MG63 (cell line): ENCODE measurements at regions not wholly inside any gene's neighbourhood (a gene's known extent, or its start where the extent isn't known, plus 50 kb on each side); places are given as distances from the start of the nearest gene placed in this dataset.
"Not testable (repeated sequence)": the region's sequence is repeated elsewhere in the genome, so short reads cannot be mapped to it uniquely, and the experiment has no call there.

Experiments
- DNase-seq: peaks from one replicate; pipeline ENCODE4 v3.0.0-alpha.2; 2020
- H3K27me3 ChIP-seq: fragments of 250-450 bp; sonication (Bioruptor Pico); 2 replicates; pipeline ENCODE4 v1.5.1; 2020; ENCODE audit warnings: mild to moderate bottlenecking, moderate library complexity
- H3K36me3 ChIP-seq: fragments of 250-450 bp; sonication (Bioruptor Pico); 2 replicates; pipeline ENCODE4 v1.5.1; 2020; ENCODE audit warnings: mild to moderate bottlenecking, moderate library complexity
- H3K4me3 ChIP-seq: fragments of 250-450 bp; sonication (Bioruptor Pico); 2 replicates; pipeline ENCODE4 v1.5.1; 2020; ENCODE audit warnings: mild to moderate bottlenecking, moderate library complexity
- H3K9me3 ChIP-seq: fragments of 250-450 bp; sonication (Bioruptor Pico); 2 replicates; pipeline ENCODE4 v1.5.1; 2020; ENCODE audit warnings: mild to moderate bottlenecking, moderate library complexity

DNA sequence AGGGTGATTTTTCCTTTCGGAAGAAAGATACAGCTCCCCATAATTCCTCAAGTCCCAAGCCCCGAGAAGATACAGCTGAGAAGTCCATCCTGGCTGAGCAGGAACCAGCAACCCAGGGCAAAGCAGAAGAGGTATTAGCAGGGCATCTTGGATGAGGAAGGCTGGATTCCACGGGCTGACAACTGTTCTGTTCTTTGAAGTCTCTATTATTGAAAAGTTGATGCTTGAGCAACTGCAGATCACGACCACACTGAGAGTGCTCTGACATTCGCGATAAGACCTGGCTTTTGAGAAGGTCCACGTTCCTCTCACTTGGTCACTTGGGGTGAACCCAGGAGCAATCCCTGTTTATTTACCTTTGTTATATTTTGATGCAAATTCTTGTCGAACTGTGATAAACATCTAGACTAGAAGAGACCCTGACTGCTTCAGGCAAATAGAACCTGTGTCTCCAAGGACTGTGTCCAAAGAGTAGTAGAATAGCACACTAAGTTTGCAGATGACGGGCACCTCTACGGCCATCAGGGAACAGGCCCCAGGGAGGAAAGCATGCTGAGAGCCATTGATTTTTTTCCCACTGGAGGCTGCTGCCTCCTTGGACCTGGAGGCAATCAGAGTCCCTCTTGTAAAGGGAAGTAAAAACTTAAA, 133.1 kb downstream of the ARL4C start:
- H3K36me3 ChIP-seq = no peaks in the 10 kb centered on the region
- H3K27me3 ChIP-seq = no peaks in the 10 kb centered on the region
- H3K4me3 ChIP-seq = no peak overlapping the region
- DNase-seq = no peak
- no peaks in the 10 kb centered on the region; the same call in 1 of the 2 replicates for H3K9me3 ChIP-seq

DNA sequence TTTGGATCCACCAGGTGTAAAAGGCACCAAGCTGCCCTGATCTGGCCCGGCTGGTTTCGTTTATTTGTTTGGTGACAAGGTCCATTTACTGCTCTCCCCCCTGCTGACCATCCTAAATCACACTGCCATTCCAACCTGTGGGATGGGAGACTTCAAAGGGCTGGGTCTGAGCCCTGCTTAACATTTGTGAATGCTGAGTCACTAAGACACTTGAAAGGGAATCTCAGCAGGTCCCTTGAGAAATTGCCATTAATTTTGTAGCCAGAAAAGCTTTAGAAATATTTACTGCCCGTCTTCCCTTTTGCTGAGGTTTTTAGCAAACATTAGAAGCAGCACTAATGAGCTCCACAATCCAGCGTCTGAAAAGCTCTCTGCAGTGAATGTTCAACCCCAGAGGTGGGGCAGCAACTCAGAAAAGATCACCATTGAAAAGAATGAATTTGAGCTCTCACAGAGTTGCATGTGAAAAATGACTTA, 133.8 kb downstream of the ARL4C start:
- Histone ChIP-seq H3K4me3 (no peak overlapping the region), H3K36me3 (no peaks in the 10 kb centered on the region), H3K9me3 (peaks cover 4% of the 10 kb centered on the region), H3K27me3 (no peaks in the 10 kb centered on the region)
- DNase-seq = peak; percentile 58

DNA sequence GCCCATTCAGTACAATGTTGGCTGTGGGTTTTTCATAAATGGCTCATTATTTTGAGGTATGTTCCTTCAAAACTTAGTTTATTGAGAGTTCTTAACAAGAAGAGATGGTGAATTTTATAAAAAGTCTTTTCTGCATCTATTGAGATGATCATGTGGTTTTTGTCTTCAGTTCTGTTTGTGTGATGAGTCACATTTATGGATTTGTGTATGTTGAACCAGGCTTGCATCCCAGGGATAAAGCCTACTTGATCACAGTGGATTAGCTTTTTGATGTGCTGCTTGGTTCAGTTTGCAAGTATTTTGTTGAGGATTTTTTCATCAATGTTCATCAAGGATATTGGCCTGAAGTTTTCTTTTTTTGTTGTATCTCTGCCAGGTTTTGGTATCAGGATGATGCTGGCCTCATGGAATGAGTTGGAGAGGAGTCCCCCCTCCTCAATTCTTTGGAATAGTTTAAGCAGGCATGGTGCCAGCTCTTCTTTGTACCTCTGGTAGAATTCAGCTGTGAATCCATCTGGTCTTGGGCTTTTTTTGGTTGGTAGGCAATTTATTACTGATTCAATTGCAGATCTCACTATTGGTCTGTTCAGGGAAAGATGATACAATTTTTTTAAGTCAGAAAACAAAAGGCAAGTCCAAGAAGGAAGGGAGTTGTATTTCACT, 136.4 kb downstream of the ARL4C start:
- H3K9me3 ChIP-seq, H3K4me3 ChIP-seq, H3K36me3 ChIP-seq, H3K27me3 ChIP-seq: not testable (repeated sequence)
- DNase-seq = peak; percentile 62

DNA sequence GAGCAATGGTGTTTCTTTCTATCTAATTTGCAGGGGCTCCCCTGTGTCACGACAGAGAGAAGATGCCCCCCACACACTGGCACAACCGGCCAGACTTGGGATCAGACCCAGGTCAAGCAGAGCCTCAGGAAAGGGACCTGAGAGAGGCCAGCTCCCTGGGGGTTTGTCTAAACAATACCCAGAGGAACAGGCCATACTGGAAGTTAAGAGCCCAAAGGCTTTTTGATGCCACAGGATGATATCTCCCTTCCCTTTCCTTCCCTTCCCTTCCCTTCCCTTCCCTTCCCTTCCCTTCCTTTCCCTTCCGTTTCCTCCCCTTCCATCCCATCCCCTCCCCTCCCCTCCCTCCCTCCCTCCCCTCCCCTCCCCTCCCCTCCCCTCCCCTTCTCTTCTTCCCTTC, 139.2 kb downstream of the ARL4C start:
- no peak for DNase-seq
- H3K36me3 ChIP-seq = no peaks in the 10 kb centered on the region
- H3K27me3 ChIP-seq = no peaks in the 10 kb centered on the region
- H3K9me3 ChIP-seq = peaks cover 5% of the 10 kb centered on the region
- H3K4me3 ChIP-seq = no peak overlapping the region

DNA sequence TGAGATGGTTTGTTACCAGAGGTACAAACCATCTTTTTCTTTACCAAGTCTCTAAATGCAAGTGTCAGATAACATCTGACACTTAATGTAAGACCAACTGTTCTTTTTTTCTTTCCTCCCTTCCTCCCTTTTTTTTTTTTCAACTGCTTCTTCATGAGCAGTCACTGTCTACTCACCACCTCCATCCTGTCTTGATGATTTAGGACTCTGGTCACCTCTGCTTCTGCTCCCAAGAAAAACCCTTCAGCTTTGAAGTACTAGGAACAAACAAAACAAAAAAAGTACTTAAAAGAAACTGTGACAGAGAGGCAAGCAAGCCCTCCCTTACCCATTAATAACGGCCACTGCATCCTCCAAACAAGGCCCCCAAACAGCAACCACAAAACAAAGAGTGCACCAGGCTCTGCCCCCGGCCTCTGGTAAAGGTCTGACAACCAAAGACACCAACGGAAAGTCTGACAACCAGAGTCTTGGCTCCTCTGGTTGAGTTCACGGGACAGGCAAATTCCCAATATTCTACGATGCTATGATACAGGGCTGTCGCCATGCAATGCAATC, 141.0 kb downstream of the ARL4C start:
- no peaks in the 10 kb centered on the region for H3K27me3 ChIP-seq
- no peak for DNase-seq
- H3K4me3 ChIP-seq = no peak overlapping the region
- H3K36me3 ChIP-seq = no peaks in the 10 kb centered on the region
- peaks cover 5% of the 10 kb centered on the region for H3K9me3 ChIP-seq

DNA sequence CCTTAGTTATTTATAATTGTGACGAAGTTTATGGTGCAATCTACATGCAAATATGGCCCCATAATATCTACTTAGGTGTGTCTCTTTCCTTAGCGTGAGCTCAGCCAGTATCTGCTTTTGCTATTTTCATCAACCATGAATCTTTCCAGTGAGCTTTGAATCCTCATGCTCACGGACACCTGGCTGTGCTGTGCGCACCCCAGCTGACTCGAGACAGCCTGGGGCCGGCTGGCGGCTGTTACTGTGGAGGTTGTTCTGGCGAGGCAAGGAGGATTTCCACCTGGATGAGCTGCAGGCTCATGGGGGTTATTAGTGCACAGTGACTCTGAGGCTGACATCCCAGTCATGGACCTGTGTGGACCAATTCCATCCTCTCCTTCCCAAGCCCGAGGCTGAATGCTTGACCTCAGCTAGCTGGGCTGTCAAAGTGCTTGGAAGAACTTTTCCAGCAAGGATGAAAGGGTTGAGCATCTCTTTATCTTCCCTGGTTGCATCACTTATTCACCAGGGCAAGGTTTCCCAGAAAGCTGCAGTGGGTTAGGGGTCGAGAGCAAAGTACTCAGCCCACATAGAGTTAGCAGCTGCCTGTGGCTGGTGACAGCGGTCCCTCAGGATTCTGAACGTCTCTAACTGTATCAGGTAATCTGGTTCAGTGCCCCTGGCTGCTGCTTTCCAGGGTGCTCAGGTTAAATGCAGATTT, 141.7 kb downstream of the ARL4C start:
- no peaks in the 10 kb centered on the region for H3K36me3 ChIP-seq
- no peak for DNase-seq
- H3K27me3 ChIP-seq = no peaks in the 10 kb centered on the region
- no peak overlapping the region for H3K4me3 ChIP-seq
- peaks cover 5% of the 10 kb centered on the region for H3K9me3 ChIP-seq

DNA sequence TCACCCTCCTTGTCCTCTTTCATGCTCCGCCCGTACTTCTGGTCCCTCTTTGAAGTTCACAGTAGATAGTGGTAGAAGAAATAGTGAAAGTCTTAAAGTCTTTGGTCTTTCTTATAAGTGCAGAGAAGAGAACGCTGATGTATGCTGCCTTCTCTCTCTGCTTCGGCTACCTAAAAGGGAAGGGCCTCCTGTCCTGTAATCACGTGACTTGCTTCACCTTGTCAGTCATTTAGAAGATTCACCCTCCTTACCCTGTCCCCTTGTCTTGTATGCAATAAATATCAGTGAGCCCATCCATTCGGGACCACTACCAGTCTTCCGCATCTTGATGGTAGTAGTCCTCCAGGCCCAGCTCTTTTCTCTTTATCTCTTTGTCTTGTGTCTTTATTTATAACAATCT, 144.6 kb downstream of the ARL4C start:
- H3K4me3 ChIP-seq = no peak overlapping the region
- no peak for DNase-seq
- H3K9me3 ChIP-seq = peaks cover 2% of the 10 kb centered on the region; the same call in 1 of the 2 replicates
- H3K27me3 ChIP-seq = no peaks in the 10 kb centered on the region
- no peaks in the 10 kb centered on the region for H3K36me3 ChIP-seq

DNA sequence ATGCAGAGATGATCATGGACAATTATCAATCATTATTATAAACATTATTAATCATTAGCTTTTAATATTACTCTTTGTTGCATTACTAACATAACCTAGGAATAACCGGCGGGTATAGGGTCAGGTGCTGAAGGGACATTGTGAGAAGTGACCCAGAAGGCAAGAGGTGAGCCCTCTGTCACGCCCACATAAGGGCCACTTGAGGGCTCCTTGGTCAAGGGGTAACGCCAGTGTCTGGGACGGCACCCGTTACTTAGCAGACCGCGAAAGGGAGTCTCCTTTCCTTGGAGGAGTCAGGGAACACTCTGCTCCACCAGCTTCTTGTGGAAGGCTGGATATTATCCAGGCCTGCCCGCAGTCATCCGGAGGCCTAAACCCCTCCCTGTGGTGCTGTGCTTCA, 145.0 kb downstream of the ARL4C start:
- DNase-seq, H3K4me3 ChIP-seq: not testable (repeated sequence)

DNA sequence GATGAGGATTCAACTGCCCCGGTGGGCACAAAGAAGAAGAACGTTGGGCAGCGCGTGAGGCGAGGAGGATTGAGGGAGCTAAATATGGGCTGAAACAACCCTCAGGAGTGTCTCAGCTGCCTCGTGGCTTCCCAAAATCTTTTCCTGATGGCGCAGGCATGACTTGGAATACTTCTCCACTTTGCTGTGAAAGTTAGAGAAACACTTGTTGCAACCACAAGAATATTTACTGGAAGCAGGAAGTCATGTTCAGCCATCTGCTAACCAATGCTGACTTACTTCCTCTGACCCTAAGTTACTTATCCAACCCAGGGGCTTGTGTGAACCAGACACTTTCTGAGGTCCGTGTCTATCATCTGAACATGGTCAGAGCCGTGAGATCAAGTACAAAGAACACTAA, 148.8 kb downstream of the ARL4C start:
- Histone ChIP-seq H3K27me3 (no peaks in the 10 kb centered on the region), H3K9me3 (peaks cover 2% of the 10 kb centered on the region; the same call in 1 of the 2 replicates), H3K4me3 (no peak overlapping the region), H3K36me3 (no peaks in the 10 kb centered on the region)
- no peak for DNase-seq

More for the DNA sequence above, 145.0 kb downstream of the ARL4C start:
- not testable (repeated sequence) for H3K27me3 ChIP-seq, H3K36me3 ChIP-seq, H3K9me3 ChIP-seq

DNA sequence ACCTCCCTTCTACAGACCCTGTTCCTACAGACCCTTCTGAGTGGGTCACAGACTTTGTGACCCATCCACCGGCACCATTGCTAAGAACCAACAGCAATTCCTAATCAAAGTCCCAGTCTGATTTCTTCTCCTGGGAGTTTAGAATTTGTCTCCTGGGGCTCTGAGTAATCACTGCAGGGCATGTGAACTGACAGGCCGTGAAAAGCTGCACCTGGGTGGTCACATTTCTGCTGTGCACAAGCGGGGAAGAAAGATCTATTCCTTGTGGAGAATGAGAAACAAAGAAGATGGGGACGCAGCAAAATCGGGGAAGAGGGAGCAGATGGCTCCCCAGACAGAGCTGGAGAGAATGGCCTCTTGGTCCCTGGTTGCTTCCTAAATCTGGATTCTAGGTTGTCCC, 151.0 kb downstream of the ARL4C start:
- DNase-seq = no peak
- Histone ChIP-seq H3K4me3 (no peak overlapping the region), H3K9me3 (no peaks in the 10 kb centered on the region), H3K27me3 (no peaks in the 10 kb centered on the region), H3K36me3 (no peaks in the 10 kb centered on the region)

DNA sequence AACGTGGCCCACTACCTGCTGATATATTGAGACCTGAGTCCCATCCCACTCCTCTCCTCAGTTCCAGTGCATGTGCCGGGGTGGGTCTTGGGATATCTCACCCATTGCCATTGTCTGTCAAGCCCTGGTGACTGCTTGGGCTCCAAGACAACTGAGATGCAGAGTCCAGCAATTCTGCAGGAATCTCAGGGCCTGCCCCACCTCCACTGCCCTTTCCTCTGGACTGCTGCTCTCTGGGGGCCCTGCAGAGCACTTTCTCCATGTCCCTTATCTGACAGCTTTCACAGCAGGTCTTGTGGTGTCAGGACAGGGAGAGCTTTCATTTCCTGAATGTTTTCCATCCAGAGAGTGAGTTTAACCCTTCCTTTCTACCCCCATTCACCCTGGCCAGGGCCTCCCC, 152.9 kb downstream of the ARL4C start:
- Histone ChIP-seq H3K4me3 (no peak overlapping the region), H3K36me3 (no peaks in the 10 kb centered on the region), H3K27me3 (no peaks in the 10 kb centered on the region), H3K9me3 (no peaks in the 10 kb centered on the region)
- DNase-seq = no peak

DNA sequence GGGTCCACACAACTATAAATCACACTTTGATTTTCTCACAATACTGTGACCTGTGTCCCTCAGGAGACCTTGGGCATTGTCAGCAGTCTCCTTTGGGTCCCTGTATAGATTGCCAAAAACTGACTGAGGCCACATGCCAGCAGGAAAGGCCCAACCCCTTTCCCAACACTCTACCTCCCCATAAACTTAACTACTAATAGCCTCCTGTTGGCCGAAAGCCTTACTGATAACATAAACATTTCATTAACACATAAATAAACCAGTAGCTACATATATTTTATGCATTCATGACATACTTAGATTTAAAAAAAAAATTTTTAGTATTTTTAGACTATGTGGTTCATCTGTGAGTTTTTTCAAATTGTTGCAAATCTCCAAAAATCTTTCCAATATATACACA, 153.5 kb downstream of the ARL4C start:
- Histone ChIP-seq H3K4me3 (no peak overlapping the region), H3K27me3 (no peaks in the 10 kb centered on the region), H3K36me3 (no peaks in the 10 kb centered on the region), H3K9me3 (no peaks in the 10 kb centered on the region)
- no peak for DNase-seq

DNA sequence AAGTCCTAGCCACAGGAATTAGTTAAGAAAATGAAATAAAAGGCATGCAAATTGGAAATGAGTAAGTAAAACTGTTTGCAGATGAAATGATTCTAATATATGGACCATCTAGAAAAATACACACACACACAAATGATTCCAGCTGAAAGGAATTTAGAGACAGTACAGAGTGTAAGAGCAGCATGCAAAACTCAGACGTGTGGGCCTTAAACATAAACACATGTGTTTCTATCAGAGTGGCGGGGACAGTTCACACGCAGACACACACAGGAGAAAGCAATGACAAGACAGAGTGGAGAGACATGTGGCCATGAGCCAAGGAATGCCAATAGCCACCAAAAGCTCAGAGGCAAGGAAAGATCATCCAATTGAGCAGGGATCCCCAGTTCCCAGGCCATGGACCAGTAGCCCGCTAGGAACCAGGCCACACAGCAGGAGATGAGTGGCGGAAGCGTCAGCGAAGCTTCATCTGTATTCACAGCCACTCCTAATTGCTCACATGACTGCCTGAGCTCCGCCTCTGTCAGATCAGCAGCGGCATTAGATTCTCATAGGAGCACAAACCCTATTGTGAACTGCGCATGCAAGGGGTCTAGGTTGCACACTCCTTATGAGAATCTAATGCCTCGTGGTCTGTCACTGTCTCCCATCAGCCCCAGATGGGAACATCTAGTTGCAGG, 155.4 kb downstream of the ARL4C start:
- Histone ChIP-seq H3K36me3 (no peaks in the 10 kb centered on the region), H3K27me3 (no peaks in the 10 kb centered on the region), H3K4me3 (no peak overlapping the region), H3K9me3 (no peaks in the 10 kb centered on the region)
- no peak for DNase-seq

DNA sequence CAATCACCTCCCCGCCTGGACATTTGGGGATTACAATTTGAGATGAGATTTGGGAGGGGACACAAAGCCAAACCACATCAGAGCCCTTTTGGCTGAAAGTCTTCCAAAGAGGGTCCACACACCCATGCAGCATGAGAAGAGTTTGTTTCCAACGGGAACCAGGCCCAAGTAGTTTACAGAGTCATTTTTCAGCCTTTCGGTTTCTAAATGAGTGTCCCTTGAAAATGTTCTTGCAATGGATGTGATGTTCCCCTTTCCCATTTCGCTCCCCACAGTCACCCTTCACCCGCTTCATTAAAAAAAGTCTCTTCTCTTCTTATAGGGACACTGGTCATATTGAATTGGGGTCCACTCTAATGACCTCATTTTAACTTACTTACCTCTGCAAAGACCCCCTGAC, 157.4 kb downstream of the ARL4C start:
- Histone ChIP-seq H3K36me3 (no peaks in the 10 kb centered on the region), H3K9me3 (no peaks in the 10 kb centered on the region), H3K27me3 (no peaks in the 10 kb centered on the region), H3K4me3 (no peak overlapping the region)
- no peak for DNase-seq

DNA sequence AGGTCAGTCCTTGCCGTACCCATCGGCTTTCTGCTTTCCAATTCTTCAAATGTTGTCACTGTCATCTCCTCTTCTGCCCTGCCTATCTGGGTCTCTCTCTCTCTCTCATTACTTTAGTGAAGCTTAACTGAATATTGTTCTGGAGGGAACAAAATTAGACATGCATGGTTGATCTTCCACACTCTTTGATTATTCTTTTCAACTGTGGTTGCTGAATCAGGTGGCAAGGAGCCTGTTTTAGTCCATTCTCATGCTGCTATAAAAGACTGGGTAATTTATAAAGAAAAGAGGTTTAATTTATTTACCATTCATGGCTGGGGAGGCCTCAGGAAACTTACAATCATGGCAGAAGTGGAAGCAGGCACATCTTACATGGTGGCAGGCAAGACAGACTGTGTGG, 157.9 kb downstream of the ARL4C start:
- no peaks in the 10 kb centered on the region for H3K27me3 ChIP-seq
- H3K9me3 ChIP-seq = no peaks in the 10 kb centered on the region
- H3K36me3 ChIP-seq = no peaks in the 10 kb centered on the region
- no peak overlapping the region for H3K4me3 ChIP-seq
- DNase-seq = no peak

DNA sequence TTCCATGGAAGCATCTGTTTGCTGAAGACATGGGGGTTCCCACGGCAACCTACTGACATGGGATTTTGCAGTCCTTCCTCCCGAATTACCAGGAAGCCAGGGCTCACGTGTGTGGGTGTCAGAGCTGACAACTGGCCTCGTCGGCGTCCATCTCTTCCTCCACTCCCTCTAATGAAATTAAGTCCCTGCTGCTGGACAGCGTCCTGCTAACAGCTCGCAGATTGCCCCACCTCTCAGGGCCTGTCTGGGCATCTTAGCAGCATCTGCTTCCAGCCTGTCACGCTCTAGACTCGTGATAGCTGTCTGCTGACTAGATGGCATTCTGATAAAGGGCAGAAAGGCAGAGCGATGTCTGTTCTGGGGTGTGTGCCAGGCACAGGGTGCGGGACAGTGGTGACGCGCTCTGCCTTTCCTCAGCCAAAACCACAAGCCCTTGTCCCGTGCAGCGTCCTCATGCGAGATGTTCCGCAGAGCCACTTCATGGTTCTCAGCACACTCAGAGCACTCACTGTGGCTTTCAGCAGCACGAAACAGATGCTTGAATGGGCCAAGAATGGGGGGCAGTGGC, 161.1 kb downstream of the ARL4C start:
- Histone ChIP-seq H3K27me3 (no peaks in the 10 kb centered on the region), H3K9me3 (no peaks in the 10 kb centered on the region), H3K4me3 (no peak overlapping the region), H3K36me3 (no peaks in the 10 kb centered on the region)
- DNase-seq = no peak

DNA sequence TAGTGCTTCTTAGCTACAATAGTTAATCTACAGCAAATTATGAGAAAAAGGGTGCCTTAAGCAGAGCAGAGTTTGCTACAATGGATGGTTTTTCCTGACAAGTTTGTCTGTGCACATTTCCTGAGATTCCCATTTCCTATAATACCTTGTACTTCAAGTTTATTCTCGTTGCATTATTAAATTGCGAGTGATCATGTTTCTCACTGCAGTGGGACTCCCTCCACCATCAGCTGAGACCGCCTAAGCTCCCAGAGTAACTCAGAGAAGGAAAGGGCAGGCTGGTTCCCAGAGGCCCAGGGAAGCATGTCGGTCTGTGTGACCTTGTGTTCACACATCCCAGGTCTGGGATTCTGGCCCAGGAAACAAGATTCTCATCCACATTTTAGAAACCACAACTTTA, 162.1 kb downstream of the ARL4C start:
- Histone ChIP-seq H3K9me3 (no peaks in the 10 kb centered on the region), H3K27me3 (no peaks in the 10 kb centered on the region), H3K4me3 (no peak overlapping the region), H3K36me3 (no peaks in the 10 kb centered on the region)
- no peak for DNase-seq
